DND-41 (cell line): ENCODE measurements at regions not wholly inside any gene's neighbourhood (a gene's known extent, or its start where the extent isn't known, plus 50 kb on each side); places are given as distances from the start of the nearest gene placed in this dataset.
A peak's percentile ranks its signal among the peaks of the same experiment; 100 is the strongest.

Source experiments
- ATAC-seq: fragments of 200-7000 bp; cut with Tn5 transposase; 3 replicates; pipeline ENCODE4 v1.9.1; 2021; ENCODE audit warnings: low read depth; ENCODE audit not compliant: insufficient read depth
- DNase-seq: peaks from one replicate; pipeline ENCODE4 v3.0.0-alpha.2; 2020
- H2AFZ ChIP-seq: 2 replicates; pipeline ENCODE4 v1.6.0; 2012; ENCODE audit warnings: low read depth, low read length
- H3K27ac ChIP-seq: 2 replicates; pipeline ENCODE4 v1.5.1; 2012; ENCODE audit warnings: low read length, inconsistent platforms
- H3K27me3 ChIP-seq: fragments of 200-600 bp; sonication (generic); 2 replicates; pipeline ENCODE4 v1.6.0; 2012; ENCODE audit warnings: low read length, mild to moderate bottlenecking, inconsistent platforms; ENCODE audit not compliant: insufficient read depth, poor library complexity
- H3K36me3 ChIP-seq: 2 replicates; pipeline ENCODE4 v1.5.1; 2012; ENCODE audit warnings: low read length, inconsistent platforms; ENCODE audit not compliant: insufficient read depth
- H3K4me1 ChIP-seq: 2 replicates; pipeline ENCODE4 v1.5.1; 2012; ENCODE audit warnings: mild to moderate bottlenecking, low read length; ENCODE audit not compliant: insufficient read depth
- H3K4me2 ChIP-seq: 2 replicates; pipeline ENCODE4 v1.6.0; 2012; ENCODE audit warnings: mild to moderate bottlenecking, moderate library complexity, low read length, inconsistent platforms; ENCODE audit not compliant: insufficient read depth
- H3K4me3 ChIP-seq, 2 experiments: fragments of 200-600 bp in 1 of 2; shearing (Covaris generic) in 1 of 2; 2 replicates each; pipeline ENCODE4 v1.5.1; 2012 to 2016; ENCODE audit warnings: inconsistent platforms in 2 of 2, low read length in 2 of 2, mild to moderate bottlenecking in 2 of 2, low read depth in 1 of 2, moderate library complexity in 1 of 2
- H3K79me2 ChIP-seq: 2 replicates; pipeline ENCODE4 v1.6.0; 2012; ENCODE audit warnings: low read length, inconsistent platforms; ENCODE audit not compliant: insufficient read depth
- H3K9ac ChIP-seq: 2 replicates; pipeline ENCODE4 v1.6.0; 2012; ENCODE audit warnings: low read depth, mild to moderate bottlenecking, inconsistent platforms, low read length, moderate library complexity
- H3K9me3 ChIP-seq: 2 replicates; pipeline ENCODE4 v1.5.1; 2012; ENCODE audit warnings: low read length, moderate library complexity, mild to moderate bottlenecking, inconsistent platforms; ENCODE audit not compliant: insufficient read depth, severe bottlenecking
- H4K20me1 ChIP-seq: 2 replicates; pipeline ENCODE4 v1.6.0; 2012; ENCODE audit warnings: low read length; ENCODE audit not compliant: insufficient read depth
- EZH2 ChIP-seq: IDR thresholded peaks from 3 replicates; pipeline ENCODE4 v1.6.1; 2012; ENCODE audit warnings: borderline replicate concordance, low read depth, mild to moderate bottlenecking, moderate library complexity, low read length, inconsistent platforms; ENCODE audit not compliant: severe bottlenecking
- TF ChIP-seq, protein P1 (sequence below): IDR thresholded peaks from 2 replicates; pipeline ENCODE4 v1.5.1; 2012; ENCODE audit warnings: borderline replicate concordance, low read length, moderate library complexity, mild to moderate bottlenecking; ENCODE audit not compliant: poor library complexity, severe bottlenecking; ENCODE audit errors: extremely low read depth

DNA sequence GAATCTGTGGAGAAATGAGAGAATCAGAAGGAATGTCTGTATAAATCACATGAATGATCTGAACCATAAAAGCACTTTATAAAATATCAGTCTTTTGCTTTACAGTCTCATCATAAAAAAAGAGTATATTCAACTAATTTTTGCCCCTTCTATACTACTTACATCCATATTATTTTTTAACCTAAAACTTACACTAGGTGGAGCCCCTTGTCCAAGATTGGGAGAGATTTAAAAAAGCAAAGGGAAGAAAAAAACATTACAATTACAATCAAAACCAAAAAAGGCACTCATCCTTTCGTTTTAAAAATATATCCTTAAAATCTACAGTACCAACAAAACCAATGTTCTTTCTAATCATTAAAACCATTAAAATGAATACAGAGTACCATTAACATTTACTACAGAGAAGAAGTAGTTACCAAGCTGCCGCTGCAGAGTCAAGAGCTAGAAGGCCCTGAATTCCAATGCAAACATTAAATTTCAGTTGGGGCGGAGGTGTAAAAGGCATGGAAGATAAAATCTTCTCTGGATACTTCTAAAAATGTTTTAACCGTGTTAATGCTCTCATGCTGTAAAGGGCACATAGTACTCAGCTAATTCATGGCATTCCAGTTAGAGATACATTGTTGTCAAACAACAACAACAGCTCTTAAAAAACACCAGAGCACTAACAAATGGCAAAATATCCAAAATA is 56.7 kb upstream of the EPB41L3 start:
- no peak for DNase-seq
- H3K9ac ChIP-seq: no peak overlapping the region
- no peaks in the 10 kb centered on the region for H3K4me1 ChIP-seq
- no peaks in the 10 kb centered on the region for H3K27me3 ChIP-seq
- no peak overlapping the region for H3K4me3 ChIP-seq
- H3K36me3 ChIP-seq: no peaks in the 10 kb centered on the region
- no peaks in the 10 kb centered on the region for H4K20me1 ChIP-seq
- no peak overlapping the region for H2AFZ ChIP-seq
- H3K4me2 ChIP-seq: no peak overlapping the region
- H3K27ac ChIP-seq: no peak overlapping the region
- ATAC-seq: no peak
- no peaks in the 10 kb centered on the region for H3K79me2 ChIP-seq
- TF ChIP-seq EZH2: no peak
- TF ChIP-seq, protein P1, sequence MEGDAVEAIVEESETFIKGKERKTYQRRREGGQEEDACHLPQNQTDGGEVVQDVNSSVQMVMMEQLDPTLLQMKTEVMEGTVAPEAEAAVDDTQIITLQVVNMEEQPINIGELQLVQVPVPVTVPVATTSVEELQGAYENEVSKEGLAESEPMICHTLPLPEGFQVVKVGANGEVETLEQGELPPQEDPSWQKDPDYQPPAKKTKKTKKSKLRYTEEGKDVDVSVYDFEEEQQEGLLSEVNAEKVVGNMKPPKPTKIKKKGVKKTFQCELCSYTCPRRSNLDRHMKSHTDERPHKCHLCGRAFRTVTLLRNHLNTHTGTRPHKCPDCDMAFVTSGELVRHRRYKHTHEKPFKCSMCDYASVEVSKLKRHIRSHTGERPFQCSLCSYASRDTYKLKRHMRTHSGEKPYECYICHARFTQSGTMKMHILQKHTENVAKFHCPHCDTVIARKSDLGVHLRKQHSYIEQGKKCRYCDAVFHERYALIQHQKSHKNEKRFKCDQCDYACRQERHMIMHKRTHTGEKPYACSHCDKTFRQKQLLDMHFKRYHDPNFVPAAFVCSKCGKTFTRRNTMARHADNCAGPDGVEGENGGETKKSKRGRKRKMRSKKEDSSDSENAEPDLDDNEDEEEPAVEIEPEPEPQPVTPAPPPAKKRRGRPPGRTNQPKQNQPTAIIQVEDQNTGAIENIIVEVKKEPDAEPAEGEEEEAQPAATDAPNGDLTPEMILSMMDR: peak; percentile 23
- no peaks in the 10 kb centered on the region for H3K9me3 ChIP-seq

DNA sequence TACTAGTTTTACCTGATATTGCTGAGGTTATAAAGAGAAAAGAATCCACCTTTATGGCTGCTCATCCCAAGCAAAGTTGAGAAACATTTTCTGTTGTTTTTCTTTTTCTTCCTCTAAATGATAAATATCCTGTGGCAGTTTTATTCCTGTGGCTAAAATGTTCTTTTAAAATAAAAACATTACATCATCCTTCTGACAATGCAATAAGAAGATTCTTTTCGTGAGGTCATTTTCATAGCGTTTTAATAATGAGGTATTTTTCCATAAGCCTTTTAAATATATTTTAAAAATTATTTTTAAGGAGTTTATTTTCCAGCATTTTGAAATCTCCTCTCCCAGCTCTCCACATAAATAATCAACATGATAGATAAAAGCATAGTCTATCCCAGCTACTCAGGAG is 52.8 kb upstream of the EPB41L3 start:
- Histone ChIP-seq H3K4me1 (no peaks in the 10 kb centered on the region), H3K79me2 (no peaks in the 10 kb centered on the region), H2AFZ (no peak overlapping the region), H3K27ac (no peak overlapping the region), H3K4me2 (no peak overlapping the region), H4K20me1 (no peaks in the 10 kb centered on the region), H3K27me3 (no peaks in the 10 kb centered on the region), H3K4me3 (no peak overlapping the region), H3K9me3 (no peaks in the 10 kb centered on the region), H3K36me3 (no peaks in the 10 kb centered on the region), H3K9ac (no peak overlapping the region)
- DNase-seq (no peak), ATAC-seq (no peak)
- TF ChIP-seq, protein P1: no peak
